GM12874 (cell line): ENCODE measurements at regions not wholly inside any gene's neighbourhood (a gene's known extent, or its start where the extent isn't known, plus 50 kb on each side); places are given as distances from the start of the nearest gene placed in this dataset.

Experiments
- TF ChIP-seq, protein P1 (sequence below): IDR thresholded peaks from 2 replicates; pipeline ENCODE4 v1.5.1; 2011; ENCODE audit warnings: low read depth, mild to moderate bottlenecking, control low read depth, low read length, moderate library complexity; ENCODE audit not compliant: insufficient read depth

GRCh38 chr14:44291366-44291915 is 215.6 kb downstream of the FSCB start:
- TF ChIP-seq, protein P1, sequence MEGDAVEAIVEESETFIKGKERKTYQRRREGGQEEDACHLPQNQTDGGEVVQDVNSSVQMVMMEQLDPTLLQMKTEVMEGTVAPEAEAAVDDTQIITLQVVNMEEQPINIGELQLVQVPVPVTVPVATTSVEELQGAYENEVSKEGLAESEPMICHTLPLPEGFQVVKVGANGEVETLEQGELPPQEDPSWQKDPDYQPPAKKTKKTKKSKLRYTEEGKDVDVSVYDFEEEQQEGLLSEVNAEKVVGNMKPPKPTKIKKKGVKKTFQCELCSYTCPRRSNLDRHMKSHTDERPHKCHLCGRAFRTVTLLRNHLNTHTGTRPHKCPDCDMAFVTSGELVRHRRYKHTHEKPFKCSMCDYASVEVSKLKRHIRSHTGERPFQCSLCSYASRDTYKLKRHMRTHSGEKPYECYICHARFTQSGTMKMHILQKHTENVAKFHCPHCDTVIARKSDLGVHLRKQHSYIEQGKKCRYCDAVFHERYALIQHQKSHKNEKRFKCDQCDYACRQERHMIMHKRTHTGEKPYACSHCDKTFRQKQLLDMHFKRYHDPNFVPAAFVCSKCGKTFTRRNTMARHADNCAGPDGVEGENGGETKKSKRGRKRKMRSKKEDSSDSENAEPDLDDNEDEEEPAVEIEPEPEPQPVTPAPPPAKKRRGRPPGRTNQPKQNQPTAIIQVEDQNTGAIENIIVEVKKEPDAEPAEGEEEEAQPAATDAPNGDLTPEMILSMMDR: no peak

- TF ChIP-seq, protein P1: no peak
These were observed 219.2 kb downstream of the FSCB start for GRCh38 chr14:44287858-44288257.

GRCh38 chr14:44286201-44286600 is 220.9 kb downstream of the FSCB start:
- TF ChIP-seq, protein P1: no peak

DNA sequence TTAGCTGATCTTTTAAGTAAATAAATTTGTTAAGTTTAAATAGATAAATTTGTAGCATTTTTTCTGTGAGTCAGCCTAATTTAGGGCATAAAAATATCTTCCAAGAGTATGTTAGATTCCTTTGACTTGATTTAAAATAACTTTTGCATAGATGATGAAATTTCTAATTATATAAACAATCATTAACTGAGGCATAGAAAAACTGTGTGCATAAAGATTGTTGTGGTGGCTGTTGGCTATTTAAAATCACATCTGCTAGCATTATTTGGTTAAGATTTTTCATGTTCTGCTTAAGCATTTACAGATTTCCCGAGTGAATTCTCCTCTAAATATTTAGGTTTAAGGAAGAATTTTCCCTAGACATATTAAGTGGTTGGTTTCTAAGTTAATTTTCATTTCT is 223.2 kb downstream of the FSCB start:
- TF ChIP-seq, protein P1: no peak

- TF ChIP-seq, protein P1: no peak
These were observed 227.7 kb downstream of the FSCB start for GRCh38 chr14:44279357-44279756.

DNA sequence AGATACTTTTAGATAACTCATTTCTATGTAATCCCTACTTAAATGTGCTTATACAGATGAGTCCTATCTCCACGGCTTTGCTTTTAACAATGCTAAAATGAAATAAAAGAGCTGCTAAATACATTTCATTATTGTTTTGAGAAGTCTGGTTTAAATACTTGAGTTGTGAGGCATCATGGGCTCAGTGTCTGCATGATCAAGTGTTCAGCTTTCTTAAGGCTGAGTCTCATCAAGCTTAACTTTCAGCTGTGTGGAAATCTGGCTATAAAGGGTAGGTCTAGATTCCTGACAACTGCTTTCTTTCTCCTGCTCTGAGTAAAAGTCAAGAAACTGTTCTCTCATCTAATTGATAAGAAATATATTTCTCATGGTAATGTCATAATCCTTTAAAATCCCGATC is 235.4 kb downstream of the FSCB start:
- TF ChIP-seq, protein P1: no peak

GRCh38 chr14:44271006-44271405 is 236.1 kb downstream of the FSCB start:
- TF ChIP-seq, protein P1: no peak

DNA sequence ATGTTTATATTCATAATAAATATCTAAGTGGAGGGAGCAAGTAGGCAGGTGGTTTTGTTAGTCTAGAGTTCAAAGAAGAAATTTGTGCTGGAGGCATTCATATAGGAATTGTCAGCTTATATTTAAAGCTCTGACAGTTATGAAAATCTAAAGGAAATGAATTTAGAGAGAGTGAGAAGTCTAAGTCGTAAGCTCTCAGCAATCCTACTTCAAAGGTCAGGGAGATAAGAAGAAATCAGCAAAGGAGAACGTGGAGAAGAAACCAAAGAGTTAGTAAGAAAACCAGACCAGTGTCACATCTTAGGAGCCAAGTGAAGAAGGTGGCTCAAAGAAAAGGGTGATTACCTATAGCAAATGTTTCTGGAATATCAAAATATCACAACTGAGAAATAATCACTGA is 241.8 kb downstream of the FSCB start:
- TF ChIP-seq, protein P1: no peak
